Endothelial cell of umbilical vein (primary cell): ENCODE measurements at regions not wholly inside any gene's neighbourhood (a gene's known extent, or its start where the extent isn't known, plus 50 kb on each side); places are given as distances from the start of the nearest gene placed in this dataset.
A peak's percentile ranks its signal among the peaks of the same experiment; 100 is the strongest.

Source experiments
- BruUV-seq: library from RNA; stranded (reverse); fragments of 400-500 nt; replicated peaks from 2 replicates; lab custom pipeline; 2021; lab: Mats Ljungman, UMichigan
- CTCF ChIA-PET: fragments of 300-600, 350-600 bp; sonication (Branson Sonifier 250); formaldehyde crosslinking; loops from one replicate; lab custom pipeline; 2021; ENCODE audit warnings: antibody characterized with exemption, inconsistent platforms; lab: Charles Lee
- POLR2A ChIA-PET: fragments of 300-600, 350-600 bp; sonication (Branson Sonifier 250); formaldehyde crosslinking; loops from one replicate; lab custom pipeline; 2021; ENCODE audit warnings: antibody characterized with exemption, inconsistent platforms; lab: Charles Lee
- DNase-seq: peaks from one replicate; pipeline ENCODE4 v3.0.0-alpha.2; 2011; ENCODE audit warnings: low read depth, low spot score
- FAIRE-seq: peaks from 2 replicates; lab custom pipeline; 2011; peaks lifted over from hg19 to GRCh38; lab: Jason Lieb, UNC
- H2AFZ ChIP-seq: 2 replicates; pipeline ENCODE4 v1.6.0; 2012; ENCODE audit warnings: low read depth, low read length, control low read depth, inconsistent platforms
- H3K27ac ChIP-seq: 2 replicates; pipeline ENCODE4 v1.5.1; 2011; ENCODE audit warnings: low read depth, mild to moderate bottlenecking, control low read depth, low read length, moderate library complexity; ENCODE audit not compliant: insufficient read depth
- H3K27me3 ChIP-seq, 2 experiments: 2 replicates each; pipeline versions ENCODE4 v1.6.0 to v1.6.1; 2011; ENCODE audit warnings: low read length in 2 of 2, mixed read lengths in 1 of 2; ENCODE audit not compliant: control insufficient read depth in 2 of 2, insufficient read depth in 2 of 2
- H3K36me3 ChIP-seq, 2 experiments: 2 replicates in 1 of 2; 3 replicates in 1 of 2; pipeline ENCODE4 v1.5.1; 2011; ENCODE audit warnings: low read length in 2 of 2, mild to moderate bottlenecking in 1 of 2, moderate library complexity in 1 of 2; ENCODE audit not compliant: control insufficient read depth in 2 of 2, insufficient read depth in 2 of 2; ENCODE audit errors: extremely low read depth in 1 of 2
- H3K4me1 ChIP-seq: 3 replicates; pipeline ENCODE4 v1.5.1; 2011; ENCODE audit warnings: mild to moderate bottlenecking, low read length; ENCODE audit not compliant: control insufficient read depth, insufficient read depth; ENCODE audit errors: extremely low read depth
- H3K4me2 ChIP-seq: 2 replicates; pipeline ENCODE4 v1.6.1; 2011; ENCODE audit warnings: low read length, control low read depth, mixed read lengths; ENCODE audit not compliant: insufficient read depth
- H3K4me3 ChIP-seq, 3 experiments: fragments of 200-600 bp in 1 of 3; sonication (generic), shearing (Covaris generic) in 1 of 3; replicated peaks in 1 of 3; 2 replicates each; pipeline ENCODE4 v1.5.1; 2011 to 2016; ENCODE audit warnings: control low read depth in 3 of 3, low read length in 3 of 3, mild to moderate bottlenecking in 2 of 3, inconsistent platforms in 1 of 3, low read depth in 1 of 3, moderate library complexity in 1 of 3; ENCODE audit not compliant: insufficient read depth in 1 of 3
- H3K79me2 ChIP-seq: 2 replicates; pipeline ENCODE4 v1.6.0; 2012; ENCODE audit warnings: low read length, inconsistent platforms; ENCODE audit not compliant: control insufficient read depth, insufficient read depth
- H3K9ac ChIP-seq: replicated peaks from 2 replicates; pipeline ENCODE3; 2011; ENCODE audit warnings: low read length, control low read depth; ENCODE audit not compliant: insufficient read depth; ENCODE audit errors: extremely low read depth
- H3K9me1 ChIP-seq: replicated peaks from 3 replicates; pipeline ENCODE4 v1.6.0; 2011; ENCODE audit warnings: mild to moderate bottlenecking, low read length; ENCODE audit not compliant: control insufficient read depth, insufficient read depth; ENCODE audit errors: extremely low read depth
- H3K9me3 ChIP-seq: replicated peaks from 2 replicates; pipeline ENCODE4 v1.5.1; 2012; ENCODE audit warnings: low read length, inconsistent platforms; ENCODE audit not compliant: control insufficient read depth, insufficient read depth
- H4K20me1 ChIP-seq: replicated peaks from 2 replicates; pipeline ENCODE3; 2011; ENCODE audit warnings: mild to moderate bottlenecking, low read length; ENCODE audit not compliant: control insufficient read depth, insufficient read depth; ENCODE audit errors: extremely low read depth
- EZH2 ChIP-seq: IDR thresholded peaks from 2 replicates; pipeline ENCODE4 v1.6.1; 2012; ENCODE audit warnings: borderline replicate concordance, low read depth, mild to moderate bottlenecking, moderate library complexity, low read length, inconsistent platforms; ENCODE audit not compliant: severe bottlenecking
- FOS ChIP-seq: IDR thresholded peaks from 2 replicates; pipeline ENCODE4 v1.6.1; 2011; ENCODE audit warnings: mild to moderate bottlenecking, low read length, moderate library complexity, borderline replicate concordance; ENCODE audit not compliant: insufficient read depth
- GATA2 ChIP-seq: IDR thresholded peaks from 2 replicates; pipeline ENCODE4 v1.7.0; 2011; ENCODE audit warnings: low read depth, mild to moderate bottlenecking, moderate library complexity, mixed read lengths, low read length; ENCODE audit not compliant: insufficient read length, insufficient read depth
- JUN ChIP-seq: IDR thresholded peaks from 2 replicates; pipeline ENCODE4 v1.6.1; 2011; ENCODE audit warnings: borderline replicate concordance, low read depth; ENCODE audit not compliant: insufficient read length, insufficient read depth
- MYC ChIP-seq: IDR thresholded peaks from one replicate; pipeline ENCODE4 v1.6.1; 2011; ENCODE audit warnings: mild to moderate bottlenecking, low read depth, low read length
- POLR2A ChIP-seq: IDR thresholded peaks from 2 replicates; pipeline ENCODE4 v1.6.1; 2012; ENCODE audit warnings: low read depth, mild to moderate bottlenecking, control low read depth, low read length
- POLR2AphosphoS5 ChIP-seq: IDR thresholded peaks from 2 replicates; pipeline ENCODE4 v1.6.1; 2012; ENCODE audit warnings: low read depth, mild to moderate bottlenecking, control low read depth, low read length, moderate library complexity; ENCODE audit not compliant: insufficient read depth
- dilution Hi-C: fragments of 300-500 bp; cut with MboI; formaldehyde crosslinking; loops from one replicate; pipeline ENCODE4 v1.15.0; 2019; ENCODE audit warnings: low sequenced_read_pairs; ENCODE audit not compliant: extremely low pct_ligation_motif_present
- intact Hi-C: fragments of 100-400 bp; cut with micrococcal nuclease; formaldehyde crosslinking; loops from one replicate; pipeline ENCODE4 v1.10.0; 2022
- TF ChIP-seq, protein P1 (sequence below), 2 donors: IDR thresholded peaks; 1 replicate in 1 of 2; 2 replicates in 1 of 2; pipeline ENCODE4 v1.5.1; 2011; ENCODE audit warnings: low read length in 2 of 2, mild to moderate bottlenecking in 2 of 2, moderate library complexity in 2 of 2, control low read depth in 1 of 2, inconsistent platforms in 1 of 2, low read depth in 1 of 2; ENCODE audit not compliant: insufficient read depth in 1 of 2; ENCODE audit errors: extremely low read depth in 1 of 2
- TF ChIP-seq, protein P2 (sequence below): IDR thresholded peaks from 2 replicates; pipeline ENCODE4 v1.6.1; 2011; ENCODE audit not compliant: insufficient read depth, insufficient read length

DNA sequence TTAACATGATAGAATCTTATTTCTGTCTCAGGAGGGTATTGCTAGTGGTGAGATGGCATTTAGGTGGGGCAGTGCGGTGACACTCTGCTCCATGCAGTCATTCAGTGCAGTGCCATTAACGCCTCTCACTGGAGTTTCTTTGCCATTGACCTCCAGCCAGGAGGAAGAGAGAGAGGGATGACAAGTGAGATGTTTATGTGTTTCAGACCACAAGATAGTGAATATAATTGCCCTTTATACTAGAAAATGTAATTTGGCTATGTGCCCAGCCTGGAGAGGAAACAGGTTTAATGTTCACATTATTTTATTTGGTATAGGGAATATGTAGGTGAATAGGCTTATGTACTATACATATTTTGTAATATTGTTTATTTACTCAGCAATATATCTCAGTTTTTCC lies 84.5 kb downstream of the ZIC1 start:
- Histone ChIP-seq H3K79me2 (no peaks in the 10 kb centered on the region), H3K4me3 (no peak overlapping the region), H3K36me3 (no peaks in the 10 kb centered on the region), H3K27me3 (no peaks in the 10 kb centered on the region), H3K27ac (no peak overlapping the region), H3K4me2 (no peak overlapping the region), H3K9me3 (no peaks in the 10 kb centered on the region), H4K20me1 (no peaks in the 10 kb centered on the region), H3K9ac (no peak overlapping the region), H2AFZ (no peak overlapping the region), H3K4me1 (no peaks in the 10 kb centered on the region), H3K9me1 (no peaks in the 10 kb centered on the region)
- ChIA-PET CTCF (no interaction called here), POLR2A (no interaction called here)
- DNase-seq (peak; percentile 3), FAIRE-seq (no peak)
- intact Hi-C loops = no loop called here
- TF ChIP-seq GATA2 (no peak), FOS (no peak), MYC (no peak), EZH2 (no peak), POLR2AphosphoS5 (no peak), POLR2A (no peak), JUN (no peak)
- TF ChIP-seq, protein P1, sequence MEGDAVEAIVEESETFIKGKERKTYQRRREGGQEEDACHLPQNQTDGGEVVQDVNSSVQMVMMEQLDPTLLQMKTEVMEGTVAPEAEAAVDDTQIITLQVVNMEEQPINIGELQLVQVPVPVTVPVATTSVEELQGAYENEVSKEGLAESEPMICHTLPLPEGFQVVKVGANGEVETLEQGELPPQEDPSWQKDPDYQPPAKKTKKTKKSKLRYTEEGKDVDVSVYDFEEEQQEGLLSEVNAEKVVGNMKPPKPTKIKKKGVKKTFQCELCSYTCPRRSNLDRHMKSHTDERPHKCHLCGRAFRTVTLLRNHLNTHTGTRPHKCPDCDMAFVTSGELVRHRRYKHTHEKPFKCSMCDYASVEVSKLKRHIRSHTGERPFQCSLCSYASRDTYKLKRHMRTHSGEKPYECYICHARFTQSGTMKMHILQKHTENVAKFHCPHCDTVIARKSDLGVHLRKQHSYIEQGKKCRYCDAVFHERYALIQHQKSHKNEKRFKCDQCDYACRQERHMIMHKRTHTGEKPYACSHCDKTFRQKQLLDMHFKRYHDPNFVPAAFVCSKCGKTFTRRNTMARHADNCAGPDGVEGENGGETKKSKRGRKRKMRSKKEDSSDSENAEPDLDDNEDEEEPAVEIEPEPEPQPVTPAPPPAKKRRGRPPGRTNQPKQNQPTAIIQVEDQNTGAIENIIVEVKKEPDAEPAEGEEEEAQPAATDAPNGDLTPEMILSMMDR (IDR thresholded peaks at IDR 0.05; ENCODE audit: extremely low read depth in 1 of 2, insufficient read depth in 1 of 2, low read depth in 1 of 2, low read length in 2 of 2) = no peak
- TF ChIP-seq, protein P2, sequence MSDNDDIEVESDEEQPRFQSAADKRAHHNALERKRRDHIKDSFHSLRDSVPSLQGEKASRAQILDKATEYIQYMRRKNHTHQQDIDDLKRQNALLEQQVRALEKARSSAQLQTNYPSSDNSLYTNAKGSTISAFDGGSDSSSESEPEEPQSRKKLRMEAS = no peak
- BruUV-seq = no TSS peak
- dilution Hi-C loops = no loop called here
